ENCODE measurements at regions not wholly inside any gene's neighbourhood (a gene's known extent, or its start where the extent isn't known, plus 50 kb on each side); places are given as distances from the start of the nearest gene placed in this dataset.

DNA sequence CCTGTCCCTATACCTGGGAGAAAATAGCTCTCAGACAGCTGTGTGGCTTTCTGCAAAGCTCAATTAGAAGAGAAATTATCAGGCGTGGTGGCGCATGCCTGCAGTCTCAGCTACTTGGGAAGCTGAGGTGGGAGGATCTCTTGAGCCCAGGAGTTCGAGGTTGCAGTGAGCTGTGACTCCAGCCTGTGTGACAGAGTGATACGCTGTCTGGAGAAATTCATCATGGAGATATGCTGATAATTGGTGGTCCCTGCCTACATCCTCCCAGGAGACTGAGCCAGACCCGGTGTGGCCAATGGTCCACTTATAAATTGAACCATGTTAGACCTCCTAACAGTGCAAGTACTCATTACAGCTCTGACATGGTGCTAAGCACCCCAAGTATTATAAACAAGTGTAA is 58.7 kb upstream of the ZNF599 start:
- Histone ChIP-seq H3K4me3 (ENCODE audit: low read depth, low read length) (no peak overlapping the region), H3K9me3 (ENCODE audit: severe bottlenecking) (no peaks in the 10 kb centered on the region), H3K27me3 (ENCODE audit: insufficient read depth, low read depth, severe bottlenecking) (no peaks in the 10 kb centered on the region), H3K27ac (no peak overlapping the region), H3K36me3 (no peaks in the 10 kb centered on the region)
- TF ChIP-seq, protein P1, sequence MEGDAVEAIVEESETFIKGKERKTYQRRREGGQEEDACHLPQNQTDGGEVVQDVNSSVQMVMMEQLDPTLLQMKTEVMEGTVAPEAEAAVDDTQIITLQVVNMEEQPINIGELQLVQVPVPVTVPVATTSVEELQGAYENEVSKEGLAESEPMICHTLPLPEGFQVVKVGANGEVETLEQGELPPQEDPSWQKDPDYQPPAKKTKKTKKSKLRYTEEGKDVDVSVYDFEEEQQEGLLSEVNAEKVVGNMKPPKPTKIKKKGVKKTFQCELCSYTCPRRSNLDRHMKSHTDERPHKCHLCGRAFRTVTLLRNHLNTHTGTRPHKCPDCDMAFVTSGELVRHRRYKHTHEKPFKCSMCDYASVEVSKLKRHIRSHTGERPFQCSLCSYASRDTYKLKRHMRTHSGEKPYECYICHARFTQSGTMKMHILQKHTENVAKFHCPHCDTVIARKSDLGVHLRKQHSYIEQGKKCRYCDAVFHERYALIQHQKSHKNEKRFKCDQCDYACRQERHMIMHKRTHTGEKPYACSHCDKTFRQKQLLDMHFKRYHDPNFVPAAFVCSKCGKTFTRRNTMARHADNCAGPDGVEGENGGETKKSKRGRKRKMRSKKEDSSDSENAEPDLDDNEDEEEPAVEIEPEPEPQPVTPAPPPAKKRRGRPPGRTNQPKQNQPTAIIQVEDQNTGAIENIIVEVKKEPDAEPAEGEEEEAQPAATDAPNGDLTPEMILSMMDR (IDR thresholded peaks at IDR 0.05; ENCODE audit: low read depth, low read length): no peak
- no peak for DNase-seq

DNA sequence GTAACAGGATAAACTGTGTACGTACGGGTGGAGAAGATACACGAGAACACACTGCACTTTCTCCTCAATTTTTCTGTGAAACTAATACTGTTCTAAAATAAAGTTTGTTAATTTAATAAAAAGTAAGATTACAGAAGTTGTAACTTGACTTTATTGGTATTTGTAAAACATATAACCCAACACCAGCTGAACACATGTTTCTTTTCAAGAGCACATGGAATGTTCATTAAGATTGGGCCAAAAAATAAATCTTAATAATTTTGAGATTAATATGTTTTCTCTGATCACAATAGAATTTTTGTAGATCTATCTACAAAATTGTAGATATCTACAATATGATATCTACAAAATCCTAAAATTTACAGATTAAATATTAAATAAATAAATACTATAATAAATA is 55.1 kb upstream of the ZNF599 start:
- Histone ChIP-seq H3K27ac (no peak overlapping the region), H3K36me3 (no peaks in the 10 kb centered on the region), H3K9me3 (ENCODE audit: severe bottlenecking) (no peaks in the 10 kb centered on the region), H3K27me3 (ENCODE audit: insufficient read depth, low read depth, severe bottlenecking) (no peaks in the 10 kb centered on the region), H3K4me3 (ENCODE audit: low read depth, low read length) (no peak overlapping the region)
- DNase-seq: no peak
- TF ChIP-seq, protein P1 (IDR thresholded peaks at IDR 0.05; ENCODE audit: low read depth, low read length): no peak

- no peak overlapping the region for H3K4me3 ChIP-seq (ENCODE audit: low read depth, low read length)
- no peaks in the 10 kb centered on the region for H3K36me3 ChIP-seq
- no peaks in the 10 kb centered on the region for H3K27me3 ChIP-seq (ENCODE audit: insufficient read depth, low read depth, severe bottlenecking)
- no peak overlapping the region for H3K27ac ChIP-seq
- no peaks in the 10 kb centered on the region for H3K9me3 ChIP-seq (ENCODE audit: severe bottlenecking)
- no peak for DNase-seq
- TF ChIP-seq, protein P1 (IDR thresholded peaks at IDR 0.05; ENCODE audit: low read depth, low read length): no peak
These were observed 52.2 kb upstream of the ZNF599 start for GRCh38 chr19:34825212-34825611.

- Histone ChIP-seq H3K36me3 (no peaks in the 10 kb centered on the region), H3K27ac (no peak overlapping the region), H3K4me3 (ENCODE audit: low read depth, low read length) (no peak overlapping the region), H3K27me3 (ENCODE audit: insufficient read depth, low read depth, severe bottlenecking) (no peaks in the 10 kb centered on the region), H3K9me3 (ENCODE audit: severe bottlenecking) (no peaks in the 10 kb centered on the region)
- no peak for DNase-seq
- TF ChIP-seq, protein P1 (IDR thresholded peaks at IDR 0.05; ENCODE audit: low read depth, low read length): no peak
These were observed 51.7 kb upstream of the ZNF599 start for GRCh38 chr19:34824686-34825085.

Data from WERI-Rb-1 (cell line).